ENCODE measurements at regions not wholly inside any gene's neighbourhood (a gene's known extent, or its start where the extent isn't known, plus 50 kb on each side); places are given as distances from the start of the nearest gene placed in this dataset.

DNA sequence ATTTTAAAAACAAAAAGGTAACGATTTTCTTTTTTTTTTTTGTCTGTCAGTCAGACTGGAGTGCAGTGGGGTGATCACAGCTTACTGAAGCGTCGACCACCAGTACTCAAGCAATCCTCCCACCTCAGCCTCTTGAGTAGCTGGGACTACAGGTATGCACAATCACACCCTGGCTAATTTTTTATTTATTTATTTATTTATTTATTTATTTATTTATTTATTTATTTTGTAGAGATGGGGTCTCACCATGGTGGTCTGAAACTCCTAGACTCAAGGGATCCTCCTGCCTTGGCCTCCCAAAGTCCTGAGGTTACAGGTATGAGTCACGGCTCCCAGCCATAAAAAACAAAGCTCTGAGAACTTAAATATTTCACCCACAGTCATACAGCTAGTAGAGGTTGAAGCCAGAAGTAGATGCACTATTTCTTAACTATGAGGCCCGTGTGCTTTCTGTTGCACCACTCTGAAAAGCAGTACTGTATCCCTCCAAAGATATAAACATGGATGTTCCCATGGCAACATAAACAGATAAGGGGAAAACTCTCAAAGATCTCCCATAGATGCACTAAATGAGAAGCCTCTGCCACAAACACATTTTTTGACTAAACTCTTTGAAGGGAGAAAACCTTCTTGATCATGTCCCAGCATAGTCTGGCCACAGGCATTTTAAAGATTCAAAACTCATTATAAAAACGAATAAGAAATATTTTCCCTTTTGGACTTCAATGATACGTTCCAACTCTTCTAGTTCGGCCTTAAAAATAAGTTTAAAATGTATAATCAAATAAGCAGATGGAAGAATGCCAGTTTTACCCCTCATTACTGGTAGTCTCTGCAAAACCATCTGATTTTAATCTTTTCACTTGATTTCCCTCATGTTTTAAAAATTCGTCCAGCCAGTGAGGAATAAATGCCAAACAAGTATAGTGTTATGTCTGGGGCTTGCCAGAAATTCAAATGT lies 162.3 kb upstream of the ARHGEF26 start:
- Mint-ChIP-seq H3K36me3 (no peaks in the 10 kb centered on the region), H3K27ac (no peak overlapping the region), H3K4me1 (peaks cover 15% of the 10 kb centered on the region), H3K4me3 (no peak overlapping the region), H3K9me3 (no peaks in the 10 kb centered on the region), H3K27me3 (ENCODE audit: low read depth) (no peaks in the 10 kb centered on the region)
- CTCF ChIA-PET: no interaction called here
- TF ChIP-seq ESRRA (CRISPR knock-in tag; IDR thresholded peaks at IDR 0.05; ENCODE audit: borderline replicate concordance) (no peak), NFE2L1 (CRISPR knock-in tag; IDR thresholded peaks at IDR 0.05) (no peak), ZNF219 (CRISPR knock-in tag; IDR thresholded peaks at IDR 0.05; ENCODE audit: borderline replicate concordance) (no peak), NR3C1 (CRISPR knock-in tag; conservative IDR thresholded peaks at IDR 0.05; ENCODE audit: low read depth) (no peak), MYBL2 (CRISPR knock-in tag; IDR thresholded peaks at IDR 0.05) (no peak), SOX15 (CRISPR knock-in tag; IDR thresholded peaks at IDR 0.05) (no peak)
- POLR2A ChIA-PET: no interaction called here
- ATAC-seq (no peak), DNase-seq (ENCODE audit: low spot score) (no peak)

DNA sequence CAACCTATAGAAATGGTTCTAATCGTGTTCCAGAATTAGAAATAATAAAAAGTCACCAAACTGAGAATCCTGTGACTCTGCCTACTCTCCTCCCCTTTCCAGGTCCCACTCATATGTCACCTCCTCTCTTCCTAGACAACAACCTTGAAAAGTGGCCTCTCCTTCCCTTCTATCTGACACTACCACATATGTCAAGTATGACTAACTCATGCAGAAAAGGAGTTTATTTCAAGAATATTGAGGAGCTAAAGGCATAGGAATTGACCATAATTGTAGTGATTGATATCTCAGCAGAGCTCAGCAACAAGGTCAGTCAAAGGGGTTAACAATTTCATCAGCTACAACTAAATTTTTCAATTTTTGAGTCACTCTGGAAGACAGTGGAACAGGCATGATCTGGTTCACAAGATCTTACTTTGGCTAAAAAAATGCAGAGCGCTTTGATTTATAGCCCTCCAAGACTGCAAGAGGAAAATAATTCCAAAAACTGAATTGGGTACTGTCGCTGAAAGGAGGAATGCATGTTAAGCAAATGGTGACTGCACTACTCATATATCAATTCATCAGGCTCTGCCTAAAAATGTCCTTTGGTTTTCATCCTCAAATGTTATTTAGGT lies 160.6 kb upstream of the ARHGEF26 start:
- ChIA-PET CTCF (interaction anchor here (2.0 kb wide), 1 partner anchor 10 kb away, joined by 13 read pairs; no protein-coding TSS in a partner anchor), POLR2A (no interaction called here)
- Mint-ChIP-seq H3K27ac (no peak overlapping the region), H3K4me1 (peaks cover 10% of the 10 kb centered on the region), H3K9me3 (no peaks in the 10 kb centered on the region), H3K36me3 (no peaks in the 10 kb centered on the region), H3K4me3 (no peak overlapping the region), H3K27me3 (ENCODE audit: low read depth) (no peaks in the 10 kb centered on the region)
- DNase-seq (ENCODE audit: low spot score) (no peak), ATAC-seq (no peak)
- no peak for TF ChIP-seq ELF4 (CRISPR knock-in tag; IDR thresholded peaks at IDR 0.05; ENCODE audit: low read depth)
- no peak for TF ChIP-seq KAT7 (CRISPR knock-in tag; IDR thresholded peaks at IDR 0.05; ENCODE audit: borderline replicate concordance)
- no peak for TF ChIP-seq NR2C2 (CRISPR knock-in tag; IDR thresholded peaks at IDR 0.05)

DNA sequence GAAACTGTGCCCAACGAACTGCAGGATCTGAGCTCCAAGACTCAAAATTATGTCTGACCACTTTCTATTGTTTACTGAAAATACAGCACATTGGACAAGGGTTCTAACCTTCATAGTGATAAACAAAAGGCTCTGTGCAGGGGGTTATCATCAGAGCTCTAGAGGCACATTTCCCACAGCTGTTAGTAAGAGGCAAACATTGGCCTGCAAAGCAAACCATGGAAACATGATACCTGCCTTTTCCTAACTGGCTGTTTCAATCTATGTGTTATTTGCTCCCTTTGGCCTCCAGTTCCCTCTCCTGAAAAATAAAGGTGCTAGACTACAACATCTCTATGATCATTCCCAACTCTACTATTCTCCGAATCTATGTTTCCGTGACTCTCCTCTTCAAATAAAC lies 159.7 kb upstream of the ARHGEF26 start:
- DNase-seq (ENCODE audit: low spot score): no peak
- H3K27ac Mint-ChIP-seq: no peak overlapping the region
- H3K4me3 Mint-ChIP-seq: no peak overlapping the region
- H3K9me3 Mint-ChIP-seq: peaks cover 3% of the 10 kb centered on the region; the same call in 1 of the 2 replicates
- CTCF ChIA-PET: interaction anchor here (2.0 kb wide), 1 partner anchor 9 kb away, joined by 13 read pairs; no protein-coding TSS in a partner anchor
- peaks cover 10% of the 10 kb centered on the region for H3K4me1 Mint-ChIP-seq
- ATAC-seq: peak; percentile 77
- no peaks in the 10 kb centered on the region for H3K27me3 Mint-ChIP-seq (ENCODE audit: low read depth)
- POLR2A ChIA-PET: no interaction called here
- H3K36me3 Mint-ChIP-seq: no peaks in the 10 kb centered on the region
- TF ChIP-seq, protein P1, sequence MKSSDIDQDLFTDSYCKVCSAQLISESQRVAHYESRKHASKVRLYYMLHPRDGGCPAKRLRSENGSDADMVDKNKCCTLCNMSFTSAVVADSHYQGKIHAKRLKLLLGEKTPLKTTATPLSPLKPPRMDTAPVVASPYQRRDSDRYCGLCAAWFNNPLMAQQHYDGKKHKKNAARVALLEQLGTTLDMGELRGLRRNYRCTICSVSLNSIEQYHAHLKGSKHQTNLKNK (CRISPR knock-in tag; IDR thresholded peaks at IDR 0.05): no peak
- TF ChIP-seq, protein P2, sequence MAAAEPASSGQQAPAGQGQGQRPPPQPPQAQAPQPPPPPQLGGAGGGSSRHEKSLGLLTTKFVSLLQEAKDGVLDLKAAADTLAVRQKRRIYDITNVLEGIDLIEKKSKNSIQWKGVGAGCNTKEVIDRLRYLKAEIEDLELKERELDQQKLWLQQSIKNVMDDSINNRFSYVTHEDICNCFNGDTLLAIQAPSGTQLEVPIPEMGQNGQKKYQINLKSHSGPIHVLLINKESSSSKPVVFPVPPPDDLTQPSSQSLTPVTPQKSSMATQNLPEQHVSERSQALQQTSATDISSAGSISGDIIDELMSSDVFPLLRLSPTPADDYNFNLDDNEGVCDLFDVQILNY (CRISPR knock-in tag; IDR thresholded peaks at IDR 0.05): no peak
- TF ChIP-seq MYBL2 (CRISPR knock-in tag; IDR thresholded peaks at IDR 0.05): no peak
- TF ChIP-seq, protein P3, sequence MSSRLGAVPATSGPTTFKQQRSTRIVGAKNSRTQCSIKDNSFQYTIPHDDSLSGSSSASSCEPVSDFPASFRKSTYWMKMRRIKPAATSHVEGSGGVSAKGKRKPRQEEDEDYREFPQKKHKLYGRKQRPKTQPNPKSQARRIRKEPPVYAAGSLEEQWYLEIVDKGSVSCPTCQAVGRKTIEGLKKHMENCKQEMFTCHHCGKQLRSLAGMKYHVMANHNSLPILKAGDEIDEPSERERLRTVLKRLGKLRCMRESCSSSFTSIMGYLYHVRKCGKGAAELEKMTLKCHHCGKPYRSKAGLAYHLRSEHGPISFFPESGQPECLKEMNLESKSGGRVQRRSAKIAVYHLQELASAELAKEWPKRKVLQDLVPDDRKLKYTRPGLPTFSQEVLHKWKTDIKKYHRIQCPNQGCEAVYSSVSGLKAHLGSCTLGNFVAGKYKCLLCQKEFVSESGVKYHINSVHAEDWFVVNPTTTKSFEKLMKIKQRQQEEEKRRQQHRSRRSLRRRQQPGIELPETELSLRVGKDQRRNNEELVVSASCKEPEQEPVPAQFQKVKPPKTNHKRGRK (CRISPR knock-in tag; IDR thresholded peaks at IDR 0.05; ENCODE audit: borderline replicate concordance): no peak
- TF ChIP-seq, protein P4, sequence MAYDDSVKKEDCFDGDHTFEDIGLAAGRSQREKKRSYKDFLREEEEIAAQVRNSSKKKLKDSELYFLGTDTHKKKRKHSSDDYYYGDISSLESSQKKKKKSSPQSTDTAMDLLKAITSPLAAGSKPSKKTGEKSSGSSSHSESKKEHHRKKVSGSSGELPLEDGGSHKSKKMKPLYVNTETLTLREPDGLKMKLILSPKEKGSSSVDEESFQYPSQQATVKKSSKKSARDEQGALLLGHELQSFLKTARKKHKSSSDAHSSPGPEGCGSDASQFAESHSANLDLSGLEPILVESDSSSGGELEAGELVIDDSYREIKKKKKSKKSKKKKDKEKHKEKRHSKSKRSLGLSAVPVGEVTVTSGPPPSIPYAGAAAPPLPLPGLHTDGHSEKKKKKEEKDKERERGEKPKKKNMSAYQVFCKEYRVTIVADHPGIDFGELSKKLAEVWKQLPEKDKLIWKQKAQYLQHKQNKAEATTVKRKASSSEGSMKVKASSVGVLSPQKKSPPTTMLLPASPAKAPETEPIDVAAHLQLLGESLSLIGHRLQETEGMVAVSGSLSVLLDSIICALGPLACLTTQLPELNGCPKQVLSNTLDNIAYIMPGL (CRISPR knock-in tag; IDR thresholded peaks at IDR 0.05): no peak
- TF ChIP-seq, protein P5, sequence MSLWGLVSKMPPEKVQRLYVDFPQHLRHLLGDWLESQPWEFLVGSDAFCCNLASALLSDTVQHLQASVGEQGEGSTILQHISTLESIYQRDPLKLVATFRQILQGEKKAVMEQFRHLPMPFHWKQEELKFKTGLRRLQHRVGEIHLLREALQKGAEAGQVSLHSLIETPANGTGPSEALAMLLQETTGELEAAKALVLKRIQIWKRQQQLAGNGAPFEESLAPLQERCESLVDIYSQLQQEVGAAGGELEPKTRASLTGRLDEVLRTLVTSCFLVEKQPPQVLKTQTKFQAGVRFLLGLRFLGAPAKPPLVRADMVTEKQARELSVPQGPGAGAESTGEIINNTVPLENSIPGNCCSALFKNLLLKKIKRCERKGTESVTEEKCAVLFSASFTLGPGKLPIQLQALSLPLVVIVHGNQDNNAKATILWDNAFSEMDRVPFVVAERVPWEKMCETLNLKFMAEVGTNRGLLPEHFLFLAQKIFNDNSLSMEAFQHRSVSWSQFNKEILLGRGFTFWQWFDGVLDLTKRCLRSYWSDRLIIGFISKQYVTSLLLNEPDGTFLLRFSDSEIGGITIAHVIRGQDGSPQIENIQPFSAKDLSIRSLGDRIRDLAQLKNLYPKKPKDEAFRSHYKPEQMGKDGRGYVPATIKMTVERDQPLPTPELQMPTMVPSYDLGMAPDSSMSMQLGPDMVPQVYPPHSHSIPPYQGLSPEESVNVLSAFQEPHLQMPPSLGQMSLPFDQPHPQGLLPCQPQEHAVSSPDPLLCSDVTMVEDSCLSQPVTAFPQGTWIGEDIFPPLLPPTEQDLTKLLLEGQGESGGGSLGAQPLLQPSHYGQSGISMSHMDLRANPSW (CRISPR knock-in tag; conservative IDR thresholded peaks at IDR 0.05; ENCODE audit: low read depth): no peak
- TF ChIP-seq, protein P6, sequence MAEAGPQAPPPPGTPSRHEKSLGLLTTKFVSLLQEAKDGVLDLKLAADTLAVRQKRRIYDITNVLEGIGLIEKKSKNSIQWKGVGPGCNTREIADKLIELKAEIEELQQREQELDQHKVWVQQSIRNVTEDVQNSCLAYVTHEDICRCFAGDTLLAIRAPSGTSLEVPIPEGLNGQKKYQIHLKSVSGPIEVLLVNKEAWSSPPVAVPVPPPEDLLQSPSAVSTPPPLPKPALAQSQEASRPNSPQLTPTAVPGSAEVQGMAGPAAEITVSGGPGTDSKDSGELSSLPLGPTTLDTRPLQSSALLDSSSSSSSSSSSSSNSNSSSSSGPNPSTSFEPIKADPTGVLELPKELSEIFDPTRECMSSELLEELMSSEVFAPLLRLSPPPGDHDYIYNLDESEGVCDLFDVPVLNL (CRISPR knock-in tag; IDR thresholded peaks at IDR 0.05; ENCODE audit: borderline replicate concordance, low read depth): no peak
- no peak for TF ChIP-seq GTF2I (CRISPR knock-in tag; conservative IDR thresholded peaks at IDR 0.05)
- no peak for TF ChIP-seq RELA (CRISPR knock-in tag; IDR thresholded peaks at IDR 0.05; ENCODE audit: borderline replicate concordance)
- TF ChIP-seq, protein P7, sequence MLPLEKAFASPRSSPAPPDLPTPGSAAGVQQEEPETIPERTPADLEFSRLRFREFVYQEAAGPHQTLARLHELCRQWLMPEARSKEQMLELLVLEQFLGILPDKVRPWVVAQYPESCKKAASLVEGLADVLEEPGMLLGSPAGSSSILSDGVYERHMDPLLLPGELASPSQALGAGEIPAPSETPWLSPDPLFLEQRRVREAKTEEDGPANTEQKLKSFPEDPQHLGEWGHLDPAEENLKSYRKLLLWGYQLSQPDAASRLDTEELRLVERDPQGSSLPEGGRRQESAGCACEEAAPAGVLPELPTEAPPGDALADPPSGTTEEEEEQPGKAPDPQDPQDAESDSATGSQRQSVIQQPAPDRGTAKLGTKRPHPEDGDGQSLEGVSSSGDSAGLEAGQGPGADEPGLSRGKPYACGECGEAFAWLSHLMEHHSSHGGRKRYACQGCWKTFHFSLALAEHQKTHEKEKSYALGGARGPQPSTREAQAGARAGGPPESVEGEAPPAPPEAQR (CRISPR knock-in tag; IDR thresholded peaks at IDR 0.05): no peak
- TF ChIP-seq ETV6 (CRISPR knock-in tag; IDR thresholded peaks at IDR 0.05): no peak
- TF ChIP-seq ZNF671 (CRISPR knock-in tag; IDR thresholded peaks at IDR 0.05): no peak

Data from WTC11 (cell line).